T-cell (primary cell): ENCODE measurements at regions not wholly inside any gene's neighbourhood (a gene's known extent, or its start where the extent isn't known, plus 50 kb on each side); places are given as distances from the start of the nearest gene placed in this dataset.

Experiments
- ATAC-seq, 4 experiments: fragments of 200-7000 bp in 3 of 4; fragments of 150-1000 bp in 1 of 4; cut with Tn5 transposase; replicated peaks in 1 of 4; 1 replicate in 3 of 4; 2 replicates in 1 of 4; pipeline ENCODE4 v1.10.0; 2021; ENCODE audit warnings: moderate library complexity in 3 of 4, mild to moderate bottlenecking in 2 of 4, moderate number of reproducible peaks in 1 of 4
- CTCF ChIA-PET, 2 donors: fragments of 300-600 bp; sonication (Branson Sonifier 250); formaldehyde crosslinking; loops; one replicate each; lab custom pipeline; 2022; ENCODE audit warnings: antibody characterized with exemption in 2 of 2; lab: Charles Lee
- POLR2A ChIA-PET, 2 donors: fragments of 300-600 bp; sonication (Branson Sonifier 250); formaldehyde crosslinking; loops; one replicate each; lab custom pipeline; 2022; ENCODE audit warnings: antibody characterized with exemption in 2 of 2; lab: Charles Lee
- DNase-seq, 35 experiments: peaks; one replicate each; pipeline versions ENCODE4 v3.0.0 to v3.0.0-alpha.2; 2013 to 2023
- H3K27ac ChIP-seq: one replicate; pipeline ENCODE4 v1.5.1; 2013; ENCODE audit warnings: low read length
- H3K27me3 ChIP-seq, 2 experiments: replicated peaks in 1 of 2; 1 replicate in 1 of 2; 2 replicates in 1 of 2; pipeline versions ENCODE4 v1.6.1 to v1.7.0; 2013; ENCODE audit warnings: low read length in 1 of 2, mixed read lengths in 1 of 2; ENCODE audit not compliant: control insufficient read depth in 2 of 2, insufficient read depth in 2 of 2; ENCODE audit errors: extremely low read depth in 1 of 2
- H3K36me3 ChIP-seq, 2 donors: 1 replicate in 1 of 2; 2 replicates in 1 of 2; pipeline versions ENCODE4 v1.6.1 to v1.7.0; 2013; ENCODE audit warnings: low read length in 1 of 2; ENCODE audit not compliant: control insufficient read depth in 2 of 2, insufficient read depth in 1 of 2; ENCODE audit errors: extremely low read depth in 1 of 2
- H3K4me1 ChIP-seq, 2 experiments: 1 replicate in 1 of 2; 2 replicates in 1 of 2; pipeline versions ENCODE4 v1.6.1 to v1.7.0; 2013; ENCODE audit warnings: low read length in 2 of 2, mixed read lengths in 1 of 2; ENCODE audit not compliant: insufficient read depth in 2 of 2, control insufficient read depth in 1 of 2; ENCODE audit errors: extremely low read depth in 1 of 2
- H3K4me3 ChIP-seq, 2 donors: 1 replicate in 1 of 2; 2 replicates in 1 of 2; pipeline versions ENCODE4 v1.5.1 to v1.7.0; 2013; ENCODE audit warnings: mild to moderate bottlenecking in 2 of 2, low read length in 1 of 2, moderate library complexity in 1 of 2; ENCODE audit not compliant: control insufficient read depth in 1 of 2; ENCODE audit errors: extremely low read depth in 1 of 2
- H3K9me3 ChIP-seq: 2 replicates; pipeline ENCODE4 v1.7.0; 2013
- H3K27ac Mint-ChIP-seq, 2 donors: one replicate each; pipeline ENCODE4 v1.8.0; 2020 to 2021; ENCODE audit warnings: mild to moderate bottlenecking in 2 of 2, mixed read lengths in 2 of 2
- H3K27me3 Mint-ChIP-seq, 2 donors: one replicate each; pipeline ENCODE4 v1.8.0; 2021 to 2022; ENCODE audit warnings: mixed read lengths in 2 of 2
- H3K36me3 Mint-ChIP-seq: one replicate; pipeline ENCODE4 v1.8.0; 2021; ENCODE audit warnings: mixed read lengths
- H3K4me1 Mint-ChIP-seq, 3 donors: one replicate each; pipeline ENCODE4 v1.8.0; 2020 to 2022; ENCODE audit warnings: mixed read lengths in 3 of 3, mild to moderate bottlenecking in 1 of 3
- H3K4me3 Mint-ChIP-seq, 3 donors: one replicate each; pipeline ENCODE4 v1.8.0; 2020 to 2022; ENCODE audit warnings: mild to moderate bottlenecking in 3 of 3, mixed read lengths in 3 of 3, moderate library complexity in 3 of 3
- H3K9me3 Mint-ChIP-seq, 3 donors: one replicate each; pipeline ENCODE4 v1.8.0; 2020 to 2022; ENCODE audit warnings: mixed read lengths in 3 of 3
- WGBS: methylation state at CpG from one replicate; pipeline ENCODE4 v1.1.5; 2013; ENCODE audit warnings: missing lambda C conversion rate; ENCODE audit not compliant: insufficient coverage; 5-methylcytosine and 5-hydroxymethylcytosine counted together

DNA sequence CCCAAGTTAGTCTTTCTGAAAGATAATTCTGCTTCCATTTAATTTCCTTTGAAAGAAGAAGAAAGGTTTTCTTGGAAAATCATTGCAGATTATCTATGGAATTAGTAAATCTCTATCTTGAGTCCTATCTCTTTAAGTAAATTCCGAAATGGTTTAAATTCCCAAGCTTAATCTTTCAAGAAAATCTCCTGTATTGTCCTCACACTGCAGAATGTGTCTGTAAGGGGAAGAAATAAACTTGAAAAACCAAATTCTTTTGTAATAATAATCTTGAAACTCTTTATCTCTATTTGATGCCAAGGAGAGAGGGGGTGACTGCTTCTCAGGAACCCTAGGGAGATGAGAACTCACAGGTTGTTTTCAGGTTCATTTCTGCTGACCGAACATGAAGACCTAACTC lies 150.8 kb upstream of the ARHGAP28 start:
- CTCF ChIA-PET, result no interaction called here
- no peaks in the 10 kb centered on the region for H3K4me1 ChIP-seq
- no peak overlapping the region for H3K4me3 ChIP-seq
- POLR2A ChIA-PET, result no interaction called here
- peaks cover 11 to 19% (median 19%) of the 10 kb centered on the region in 3 donors for H3K9me3 Mint-ChIP-seq
- no peaks in the 10 kb centered on the region for H3K36me3 Mint-ChIP-seq
- H3K36me3 ChIP-seq, result no peaks in the 10 kb centered on the region
- H3K27me3 Mint-ChIP-seq, result no peaks in the 10 kb centered on the region
- H3K27ac Mint-ChIP-seq, result no peak overlapping the region
- ATAC-seq (no peak), DNase-seq (no peak)
- H3K27ac ChIP-seq, result no peak overlapping the region
- peaks cover 0 to 9% of the 10 kb centered on the region in 2 experiments for H3K27me3 ChIP-seq
- no peaks in the 10 kb centered on the region for H3K9me3 ChIP-seq
- no peaks in the 10 kb centered on the region for H3K4me1 Mint-ChIP-seq
- H3K4me3 Mint-ChIP-seq, result no peak overlapping the region
- 40% methylated on average over 1 of the region's 2 CpGs for WGBS

DNA sequence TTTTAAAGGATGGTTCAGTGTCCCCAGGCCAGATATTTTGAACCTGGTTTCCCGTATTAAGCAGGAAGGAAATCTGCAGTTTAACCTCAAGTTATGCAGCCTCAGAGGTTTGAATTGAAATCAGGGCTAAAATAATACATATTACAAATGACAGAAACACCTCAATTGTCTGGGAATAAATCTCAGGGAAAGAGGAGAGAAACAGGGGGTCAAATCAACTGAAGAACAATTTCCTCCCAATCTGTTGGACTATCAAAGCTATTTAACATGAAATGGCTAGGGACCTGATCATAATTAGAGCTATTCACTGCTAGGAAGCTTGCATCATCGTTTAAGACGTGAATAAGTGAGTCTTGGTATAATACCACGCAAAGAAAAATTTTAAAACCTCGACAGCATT lies 150.0 kb upstream of the ARHGAP28 start:
- no CpG with 5 or more reads among the region's 5 CpGs for WGBS
- ATAC-seq (no peak), DNase-seq (no peak)
- ChIA-PET POLR2A (no interaction called here), CTCF (no interaction called here)
- Histone ChIP-seq H3K9me3 (no peaks in the 10 kb centered on the region), H3K4me3 (no peak overlapping the region), H3K27ac (no peak overlapping the region), H3K4me1 (no peaks in the 10 kb centered on the region), H3K36me3 (no peaks in the 10 kb centered on the region), H3K27me3 (peaks cover 0 to 9% of the 10 kb centered on the region in 2 experiments)
- peaks cover 19 to 26% (median 23%) of the 10 kb centered on the region in 3 donors for H3K9me3 Mint-ChIP-seq
- no peak overlapping the region for H3K4me3 Mint-ChIP-seq
- no peaks in the 10 kb centered on the region for H3K27me3 Mint-ChIP-seq
- no peaks in the 10 kb centered on the region for H3K4me1 Mint-ChIP-seq
- no peak overlapping the region for H3K27ac Mint-ChIP-seq
- H3K36me3 Mint-ChIP-seq, result no peaks in the 10 kb centered on the region

DNA sequence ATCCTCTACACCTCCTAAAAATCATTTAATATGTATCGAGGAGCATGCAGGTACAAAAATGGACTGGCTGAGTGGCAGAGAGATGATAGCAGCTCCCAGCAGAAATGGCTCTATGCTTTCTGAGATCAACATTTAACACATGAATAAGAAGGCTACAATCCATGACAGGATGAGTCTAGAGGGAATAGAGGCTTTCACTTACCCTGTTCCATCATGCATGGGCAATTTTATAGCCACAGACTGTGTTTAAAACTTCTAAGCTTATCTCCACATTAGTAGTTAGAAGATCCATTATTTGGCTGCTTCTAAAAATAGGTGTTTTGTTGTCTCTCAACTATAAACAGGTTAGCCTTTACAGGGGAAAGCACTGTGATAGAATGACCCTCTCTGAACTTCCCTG lies 149.1 kb upstream of the ARHGAP28 start:
- H3K27ac ChIP-seq, result no peak overlapping the region
- WGBS, result no CpG with 5 or more reads among the region's 1 CpG
- no peaks in the 10 kb centered on the region for H3K4me1 ChIP-seq
- ATAC-seq (no peak), DNase-seq (no peak)
- H3K36me3 ChIP-seq, result no peaks in the 10 kb centered on the region
- ChIA-PET CTCF (no interaction called here), POLR2A (no interaction called here)
- Mint-ChIP-seq H3K4me1 (no peaks in the 10 kb centered on the region), H3K36me3 (no peaks in the 10 kb centered on the region), H3K27me3 (no peaks in the 10 kb centered on the region), H3K9me3 (peaks cover 23 to 29% (median 27%) of the 10 kb centered on the region in 3 donors), H3K27ac (no peak overlapping the region), H3K4me3 (no peak overlapping the region)
- H3K27me3 ChIP-seq, result peaks cover 0 to 9% of the 10 kb centered on the region in 2 experiments
- no peaks in the 10 kb centered on the region for H3K9me3 ChIP-seq
- H3K4me3 ChIP-seq, result no peak overlapping the region

GRCh38 chr18:6589923-6590322 lies 139.6 kb upstream of the ARHGAP28 start:
- ATAC-seq (no peak), DNase-seq (no peak)
- WGBS, result no CpG with 5 or more reads among the region's 1 CpG
- Histone ChIP-seq H3K4me1 (no peaks in the 10 kb centered on the region), H3K4me3 (no peak overlapping the region), H3K27ac (no peak overlapping the region), H3K27me3 (no peaks in the 10 kb centered on the region), H3K36me3 (no peaks in the 10 kb centered on the region), H3K9me3 (no peaks in the 10 kb centered on the region)
- ChIA-PET POLR2A (no interaction called here), CTCF (no interaction called here)
- H3K9me3 Mint-ChIP-seq, result peaks cover 9 to 16% (median 12%) of the 10 kb centered on the region in 3 donors
- H3K27me3 Mint-ChIP-seq, result no peaks in the 10 kb centered on the region
- no peaks in the 10 kb centered on the region for H3K36me3 Mint-ChIP-seq
- H3K4me1 Mint-ChIP-seq, result no peaks in the 10 kb centered on the region
- no peak overlapping the region for H3K4me3 Mint-ChIP-seq
- H3K27ac Mint-ChIP-seq, result no peak overlapping the region

DNA sequence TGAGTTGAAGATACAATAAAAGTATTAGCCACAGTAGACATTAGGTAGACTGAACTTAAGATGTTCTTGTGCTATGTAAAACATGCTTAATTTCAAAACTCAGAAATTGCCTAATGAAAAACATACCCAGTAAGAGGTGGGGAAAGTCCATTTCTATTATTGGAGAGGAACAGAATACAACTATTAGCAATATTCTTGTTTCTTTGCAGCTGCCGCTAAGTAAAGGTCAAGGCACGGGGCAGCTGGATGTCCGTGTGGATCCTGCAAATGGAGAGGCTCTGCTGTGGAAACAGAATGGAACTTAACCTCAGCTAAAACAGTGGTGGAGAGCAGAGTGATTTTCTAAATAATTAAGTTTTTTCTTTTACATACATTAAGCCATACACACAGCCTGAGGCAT lies 139.2 kb upstream of the ARHGAP28 start:
- peaks cover 11 to 16% (median 11%) of the 10 kb centered on the region in 3 donors for H3K9me3 Mint-ChIP-seq
- CTCF ChIA-PET, result no interaction called here
- WGBS, result no CpG with 5 or more reads among the region's 3 CpGs

DNA sequence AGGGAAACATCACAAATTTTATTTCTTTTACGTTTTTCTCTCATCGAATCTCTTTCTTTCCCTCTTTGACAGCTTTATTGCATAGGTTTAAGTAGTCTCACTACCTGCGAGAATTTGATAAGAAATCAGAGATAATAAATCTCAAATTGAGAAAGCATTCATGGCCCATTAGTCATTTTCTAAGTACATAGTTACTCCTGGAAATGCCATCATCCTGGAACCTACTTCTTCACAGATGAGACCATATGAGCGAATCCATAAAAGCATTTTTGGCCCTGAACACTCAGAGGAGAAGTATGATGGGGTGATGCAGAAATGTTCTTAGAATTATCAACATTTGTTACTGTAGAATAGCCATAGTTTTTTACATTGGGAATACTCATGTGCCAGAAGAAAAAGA lies 138.0 kb upstream of the ARHGAP28 start:
- ATAC-seq (no peak), DNase-seq (no peak)
- ChIA-PET CTCF (no interaction called here), POLR2A (no interaction called here)
- WGBS, result no CpG with 5 or more reads among the region's 4 CpGs
- Mint-ChIP-seq H3K4me1 (no peaks in the 10 kb centered on the region), H3K36me3 (no peaks in the 10 kb centered on the region), H3K27ac (no peak overlapping the region), H3K27me3 (no peaks in the 10 kb centered on the region), H3K4me3 (no peak overlapping the region), H3K9me3 (peaks cover 8 to 11% (median 10%) of the 10 kb centered on the region in 3 donors)
- H3K4me1 ChIP-seq, result no peaks in the 10 kb centered on the region
- no peak overlapping the region for H3K4me3 ChIP-seq
- H3K9me3 ChIP-seq, result no peaks in the 10 kb centered on the region
- no peaks in the 10 kb centered on the region for H3K36me3 ChIP-seq
- no peak overlapping the region for H3K27ac ChIP-seq
- no peaks in the 10 kb centered on the region for H3K27me3 ChIP-seq

More for the DNA sequence above, 139.2 kb upstream of the ARHGAP28 start:
- Mint-ChIP-seq H3K27me3 (no peaks in the 10 kb centered on the region), H3K36me3 (no peaks in the 10 kb centered on the region), H3K27ac (no peak overlapping the region), H3K4me1 (no peaks in the 10 kb centered on the region), H3K4me3 (no peak overlapping the region)
- Histone ChIP-seq H3K27ac (no peak overlapping the region), H3K36me3 (no peaks in the 10 kb centered on the region), H3K9me3 (no peaks in the 10 kb centered on the region), H3K27me3 (no peaks in the 10 kb centered on the region), H3K4me1 (no peaks in the 10 kb centered on the region), H3K4me3 (no peak overlapping the region)
- DNase-seq, result no peak
- POLR2A ChIA-PET, result no interaction called here
- no peak for ATAC-seq

- ChIA-PET POLR2A (no interaction called here), CTCF (no interaction called here)
- H3K9me3 Mint-ChIP-seq, result peaks cover 5 to 11% (median 10%) of the 10 kb centered on the region in 3 donors
- H3K36me3 ChIP-seq, result no peaks in the 10 kb centered on the region
- H3K9me3 ChIP-seq, result no peaks in the 10 kb centered on the region
- H3K4me3 Mint-ChIP-seq, result no peak overlapping the region
- no CpG with 5 or more reads among the region's 2 CpGs for WGBS
- no peaks in the 10 kb centered on the region for H3K27me3 Mint-ChIP-seq
- no peaks in the 10 kb centered on the region for H3K27me3 ChIP-seq
- H3K4me3 ChIP-seq, result no peak overlapping the region
- DNase-seq (no peak), ATAC-seq (no peak)
- H3K4me1 Mint-ChIP-seq, result no peaks in the 10 kb centered on the region
- H3K36me3 Mint-ChIP-seq, result no peaks in the 10 kb centered on the region
- no peak overlapping the region for H3K27ac ChIP-seq
- H3K27ac Mint-ChIP-seq, result no peak overlapping the region
- H3K4me1 ChIP-seq, result no peaks in the 10 kb centered on the region
Measured at GRCh38 chr18:6592522-6592921, 137.0 kb upstream of the ARHGAP28 start.
